ENCODE measurements at regions not wholly inside any gene's neighbourhood (a gene's known extent, or its start where the extent isn't known, plus 50 kb on each side); places are given as distances from the start of the nearest gene placed in this dataset.

- no peak for ATAC-seq (ENCODE audit: low FRiP score)
These were observed 406.5 kb upstream of the B3GAT1 start for GRCh38 chr11:134818516-134818915.

GRCh38 chr11:134815404-134815803 lies 403.4 kb upstream of the B3GAT1 start:
- Histone ChIP-seq H3K4me3 (ENCODE audit: low read length in 2 of 2) (no peak overlapping the region), H3K9me3 (ENCODE audit: control insufficient read depth, low read length) (no peaks in the 10 kb centered on the region), H3K4me1 (ENCODE audit: control insufficient read depth in 1 of 2, insufficient read depth in 2 of 2, low read length in 2 of 2) (no peaks in the 10 kb centered on the region), H3K27me3 (ENCODE audit: control insufficient read depth in 1 of 2, insufficient read depth in 2 of 2, low read length in 1 of 2) (no peaks in the 10 kb centered on the region), H3K36me3 (ENCODE audit: control insufficient read depth in 1 of 2, insufficient read depth in 2 of 2, low read length in 1 of 2) (no peaks in the 10 kb centered on the region), H3K27ac (ENCODE audit: low read depth in 1 of 2, low read length in 2 of 2) (no peak overlapping the region)
- intact Hi-C loops (cut with DNase I), result no loop called here
- no peak for DNase-seq
- no peak for ATAC-seq (ENCODE audit: low FRiP score)
- WGBS, 2 donors, result 94 to 96% methylated on average over 2 of the region's 2 CpGs

More at GRCh38 chr11:134818516-134818915, 406.5 kb upstream of the B3GAT1 start:
- 66 to 74% methylated on average over 5 of the region's 5 CpGs for WGBS, 2 donors
- H3K36me3 ChIP-seq (ENCODE audit: control insufficient read depth in 1 of 2, insufficient read depth in 2 of 2, low read length in 1 of 2), result no peaks in the 10 kb centered on the region
- H3K4me3 ChIP-seq (ENCODE audit: low read length in 2 of 2), result no peak overlapping the region
- H3K9me3 ChIP-seq (ENCODE audit: control insufficient read depth, low read length), result no peaks in the 10 kb centered on the region
- H3K27me3 ChIP-seq (ENCODE audit: control insufficient read depth in 1 of 2, insufficient read depth in 2 of 2, low read length in 1 of 2), result no peaks in the 10 kb centered on the region
- intact Hi-C loops (cut with DNase I), result no loop called here
- no peak for DNase-seq
- no peak overlapping the region for H3K27ac ChIP-seq (ENCODE audit: low read depth in 1 of 2, low read length in 2 of 2)
- no peaks in the 10 kb centered on the region for H3K4me1 ChIP-seq (ENCODE audit: control insufficient read depth in 1 of 2, insufficient read depth in 2 of 2, low read length in 2 of 2)

DNA sequence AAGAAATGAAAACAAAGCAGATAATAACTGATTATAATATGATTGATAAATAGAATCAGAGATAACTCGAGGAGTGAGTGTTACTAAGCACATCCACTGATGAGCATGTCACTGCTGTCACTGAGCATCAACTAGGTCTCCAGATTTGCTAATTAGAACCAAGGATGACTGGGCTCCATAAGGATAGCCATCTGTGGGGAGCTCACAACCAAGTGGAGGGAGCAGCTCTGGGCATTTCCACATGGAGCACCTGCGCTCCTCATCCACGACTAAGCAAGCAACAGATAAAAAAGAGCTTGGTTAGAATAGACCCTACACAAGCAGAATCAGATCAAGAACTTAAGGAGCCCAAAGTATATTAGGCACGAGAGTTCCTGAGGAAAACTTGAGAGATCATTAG lies 396.0 kb upstream of the B3GAT1 start:
- ATAC-seq (ENCODE audit: low FRiP score) (no peak), DNase-seq (no peak)
- no peaks in the 10 kb centered on the region for H3K9me3 ChIP-seq (ENCODE audit: control insufficient read depth, low read length)
- no peaks in the 10 kb centered on the region for H3K36me3 ChIP-seq (ENCODE audit: control insufficient read depth in 1 of 2, insufficient read depth in 2 of 2, low read length in 1 of 2)
- no peak overlapping the region for H3K4me3 ChIP-seq (ENCODE audit: low read length in 2 of 2)
- H3K27me3 ChIP-seq (ENCODE audit: control insufficient read depth in 1 of 2, insufficient read depth in 2 of 2, low read length in 1 of 2), result no peaks in the 10 kb centered on the region
- no peak overlapping the region for H3K27ac ChIP-seq (ENCODE audit: low read depth in 1 of 2, low read length in 2 of 2)
- H3K4me1 ChIP-seq (ENCODE audit: control insufficient read depth in 1 of 2, insufficient read depth in 2 of 2, low read length in 2 of 2), result no peaks in the 10 kb centered on the region
- intact Hi-C loops (cut with DNase I), result no loop called here
- whole genome bisulfite sequencing, 2 donors, result 87% methylated on average over 4 of the region's 4 CpGs

DNA sequence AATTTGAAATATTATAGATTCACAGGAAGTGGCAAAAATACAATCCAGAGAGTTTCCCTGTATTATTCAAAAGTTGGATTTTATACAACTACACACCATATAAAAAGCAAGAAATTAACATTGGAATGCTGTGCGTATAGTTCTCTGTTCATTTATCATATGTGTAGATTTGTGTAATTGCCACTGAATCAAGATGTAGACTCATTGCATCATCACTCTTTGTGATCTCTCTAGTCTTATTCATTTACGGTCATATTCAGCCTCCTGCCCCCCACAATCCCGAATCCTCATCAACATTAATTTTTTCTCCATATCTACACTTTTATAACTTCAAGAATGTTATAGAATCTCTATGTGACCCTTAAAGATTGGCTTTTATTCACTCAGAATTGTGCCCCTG lies 390.6 kb upstream of the B3GAT1 start:
- 75 to 93% methylated on average over 3 of the region's 3 CpGs for WGBS, 2 donors
- Histone ChIP-seq H3K27ac (ENCODE audit: low read depth in 1 of 2, low read length in 2 of 2) (no peak overlapping the region), H3K9me3 (ENCODE audit: control insufficient read depth, low read length) (no peaks in the 10 kb centered on the region), H3K27me3 (ENCODE audit: control insufficient read depth in 1 of 2, insufficient read depth in 2 of 2, low read length in 1 of 2) (no peaks in the 10 kb centered on the region), H3K4me1 (ENCODE audit: control insufficient read depth in 1 of 2, insufficient read depth in 2 of 2, low read length in 2 of 2) (no peaks in the 10 kb centered on the region), H3K36me3 (ENCODE audit: control insufficient read depth in 1 of 2, insufficient read depth in 2 of 2, low read length in 1 of 2) (no peaks in the 10 kb centered on the region), H3K4me3 (ENCODE audit: low read length in 2 of 2) (no peak overlapping the region)
- ATAC-seq (ENCODE audit: low FRiP score) (no peak), DNase-seq (no peak)
- intact Hi-C loops (cut with DNase I), result no loop called here

GRCh38 chr11:134802116-134802515 lies 390.1 kb upstream of the B3GAT1 start:
- H3K4me3 ChIP-seq (ENCODE audit: low read length in 2 of 2), result no peak overlapping the region
- ATAC-seq (ENCODE audit: low FRiP score) (no peak), DNase-seq (no peak)
- H3K27me3 ChIP-seq (ENCODE audit: control insufficient read depth in 1 of 2, insufficient read depth in 2 of 2, low read length in 1 of 2), result no peaks in the 10 kb centered on the region
- H3K36me3 ChIP-seq (ENCODE audit: control insufficient read depth in 1 of 2, insufficient read depth in 2 of 2, low read length in 1 of 2), result no peaks in the 10 kb centered on the region
- 46 to 51% methylated on average over 6 of the region's 6 CpGs for WGBS, 2 donors
- H3K9me3 ChIP-seq (ENCODE audit: control insufficient read depth, low read length), result no peaks in the 10 kb centered on the region
- intact Hi-C loops (cut with DNase I), result no loop called here
- no peak overlapping the region for H3K27ac ChIP-seq (ENCODE audit: low read depth in 1 of 2, low read length in 2 of 2)
- H3K4me1 ChIP-seq (ENCODE audit: control insufficient read depth in 1 of 2, insufficient read depth in 2 of 2, low read length in 2 of 2), result no peaks in the 10 kb centered on the region

DNA sequence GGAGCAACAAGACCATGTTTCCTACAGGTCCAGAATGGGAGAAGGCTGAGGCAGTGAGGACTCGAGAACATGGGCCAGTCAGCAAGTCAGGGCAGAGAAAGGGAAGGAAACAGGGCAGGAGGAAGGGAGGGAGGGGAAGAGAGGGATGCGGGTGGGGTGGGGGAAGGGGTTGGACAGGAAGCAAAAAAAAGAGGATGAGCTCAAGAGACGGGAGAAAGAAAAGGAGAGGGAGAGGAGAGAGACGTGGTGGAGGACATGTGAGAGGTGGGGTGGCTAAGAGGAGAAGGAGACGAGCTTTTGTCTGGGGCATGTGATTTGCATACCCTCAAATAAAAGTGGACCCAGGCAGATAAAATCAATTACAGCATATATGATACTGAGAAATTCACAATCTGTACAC lies 389.5 kb upstream of the B3GAT1 start:
- Histone ChIP-seq H3K36me3 (ENCODE audit: control insufficient read depth in 1 of 2, insufficient read depth in 2 of 2, low read length in 1 of 2) (no peaks in the 10 kb centered on the region), H3K27me3 (ENCODE audit: control insufficient read depth in 1 of 2, insufficient read depth in 2 of 2, low read length in 1 of 2) (no peaks in the 10 kb centered on the region), H3K4me1 (ENCODE audit: control insufficient read depth in 1 of 2, insufficient read depth in 2 of 2, low read length in 2 of 2) (no peaks in the 10 kb centered on the region), H3K4me3 (ENCODE audit: low read length in 2 of 2) (no peak overlapping the region), H3K27ac (ENCODE audit: low read depth in 1 of 2, low read length in 2 of 2) (no peak overlapping the region), H3K9me3 (ENCODE audit: control insufficient read depth, low read length) (no peaks in the 10 kb centered on the region)
- ATAC-seq (ENCODE audit: low FRiP score) (no peak), DNase-seq (no peak)
- intact Hi-C loops (cut with DNase I), result no loop called here
- WGBS, 2 donors, result 43 to 47% methylated on average over 5 of the region's 5 CpGs

GRCh38 chr11:134800826-134801225 lies 388.8 kb upstream of the B3GAT1 start:
- H3K9me3 ChIP-seq (ENCODE audit: control insufficient read depth, low read length), result peaks cover 1% of the 10 kb centered on the region
- H3K4me3 ChIP-seq (ENCODE audit: low read length in 2 of 2), result no peak overlapping the region
- no peak for DNase-seq
- no peak for ATAC-seq (ENCODE audit: low FRiP score)
- no peaks in the 10 kb centered on the region for H3K27me3 ChIP-seq (ENCODE audit: control insufficient read depth in 1 of 2, insufficient read depth in 2 of 2, low read length in 1 of 2)
- intact Hi-C loops (cut with DNase I), result no loop called here
- WGBS, 2 donors, result 80% methylated on average over 11 of the region's 11 CpGs
- no peaks in the 10 kb centered on the region for H3K4me1 ChIP-seq (ENCODE audit: control insufficient read depth in 1 of 2, insufficient read depth in 2 of 2, low read length in 2 of 2)
- no peaks in the 10 kb centered on the region for H3K36me3 ChIP-seq (ENCODE audit: control insufficient read depth in 1 of 2, insufficient read depth in 2 of 2, low read length in 1 of 2)
- H3K27ac ChIP-seq (ENCODE audit: low read depth in 1 of 2, low read length in 2 of 2), result no peak overlapping the region

DNA sequence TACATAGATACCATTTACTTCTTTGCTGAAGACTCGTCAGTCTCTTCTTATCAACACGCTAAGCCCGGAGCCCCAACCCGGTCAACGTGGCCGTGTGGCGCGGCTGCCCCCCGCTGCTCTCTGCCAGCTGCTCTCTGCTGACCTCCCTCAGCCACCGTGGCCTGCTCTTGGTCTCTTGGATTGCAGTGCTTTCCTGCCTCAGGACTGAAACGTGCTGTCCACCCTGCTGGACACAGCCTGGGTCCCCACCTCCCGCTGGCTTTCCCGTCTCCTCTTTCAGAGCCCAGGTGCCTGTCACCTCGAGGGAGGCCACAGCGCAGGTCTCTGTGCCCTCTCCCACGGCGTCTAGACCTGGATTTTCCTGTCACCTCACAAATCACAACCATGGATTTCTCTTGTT lies 388.1 kb upstream of the B3GAT1 start:
- DNase-seq, result no peak
- no peaks in the 10 kb centered on the region for H3K4me1 ChIP-seq (ENCODE audit: control insufficient read depth in 1 of 2, insufficient read depth in 2 of 2, low read length in 2 of 2)
- intact Hi-C loops (cut with DNase I), result no loop called here
- no peak for ATAC-seq (ENCODE audit: low FRiP score)
- no peak overlapping the region for H3K27ac ChIP-seq (ENCODE audit: low read depth in 1 of 2, low read length in 2 of 2)
- H3K36me3 ChIP-seq (ENCODE audit: control insufficient read depth in 1 of 2, insufficient read depth in 2 of 2, low read length in 1 of 2), result no peaks in the 10 kb centered on the region
- H3K4me3 ChIP-seq (ENCODE audit: low read length in 2 of 2), result no peak overlapping the region
- 90 to 91% methylated on average over 17 of the region's 17 CpGs for WGBS, 2 donors
- H3K27me3 ChIP-seq (ENCODE audit: control insufficient read depth in 1 of 2, insufficient read depth in 2 of 2, low read length in 1 of 2), result no peaks in the 10 kb centered on the region
- peaks cover 1% of the 10 kb centered on the region for H3K9me3 ChIP-seq (ENCODE audit: control insufficient read depth, low read length)

DNA sequence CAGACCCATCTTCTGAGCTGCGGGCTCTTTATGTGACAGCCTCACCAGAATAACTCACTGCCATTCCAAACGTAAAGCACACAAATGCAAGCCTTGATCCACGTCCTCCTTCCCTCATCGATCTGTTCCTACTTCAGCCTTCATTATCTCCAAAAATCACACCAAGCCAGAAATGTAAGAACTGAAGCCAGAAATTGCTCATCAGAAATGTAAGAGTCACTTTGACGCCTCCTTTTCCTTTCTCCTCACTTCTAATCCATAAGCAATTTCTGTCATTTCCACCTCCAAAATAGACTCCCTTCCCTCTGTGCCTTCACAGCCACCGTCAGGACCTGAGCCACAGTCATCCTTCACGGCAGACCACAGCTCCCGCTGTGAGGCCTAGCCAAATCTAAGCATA lies 387.3 kb upstream of the B3GAT1 start:
- Histone ChIP-seq H3K4me1 (ENCODE audit: control insufficient read depth in 1 of 2, insufficient read depth in 2 of 2, low read length in 2 of 2) (no peaks in the 10 kb centered on the region), H3K36me3 (ENCODE audit: control insufficient read depth in 1 of 2, insufficient read depth in 2 of 2, low read length in 1 of 2) (no peaks in the 10 kb centered on the region), H3K27me3 (ENCODE audit: control insufficient read depth in 1 of 2, insufficient read depth in 2 of 2, low read length in 1 of 2) (no peaks in the 10 kb centered on the region), H3K27ac (ENCODE audit: low read depth in 1 of 2, low read length in 2 of 2) (no peak overlapping the region), H3K9me3 (ENCODE audit: control insufficient read depth, low read length) (peaks cover 1% of the 10 kb centered on the region), H3K4me3 (ENCODE audit: low read length in 2 of 2) (no peak overlapping the region)
- intact Hi-C loops (cut with DNase I), result no loop called here
- ATAC-seq (ENCODE audit: low FRiP score), result no peak
- no peak for DNase-seq
- WGBS, 2 donors, result 88 to 91% methylated on average over 8 of the region's 8 CpGs

All from aorta (tissue), 5 donors.